Erythroblast (primary cell): ENCODE measurements at regions not wholly inside any gene's neighbourhood (a gene's known extent, or its start where the extent isn't known, plus 50 kb on each side); places are given as distances from the start of the nearest gene placed in this dataset.

Experiments used
- GATA1 ChIP-seq: IDR thresholded peaks from 2 replicates; pipeline ENCODE4 v1.6.1; 2011; ENCODE audit warnings: low read depth, mild to moderate bottlenecking, control low read depth, low read length, moderate library complexity
- POLR2A ChIP-seq: IDR thresholded peaks from 2 replicates; pipeline ENCODE4 v1.6.1; 2011; ENCODE audit warnings: mild to moderate bottlenecking, low read length

GRCh38 chr2:102871707-102872106 lies 109.9 kb downstream of the TMEM182 start:
- no peak for TF ChIP-seq POLR2A
- TF ChIP-seq GATA1, result no peak
